Vagina (tissue), 2 donors: ENCODE measurements at regions not wholly inside any gene's neighbourhood (a gene's known extent, or its start where the extent isn't known, plus 50 kb on each side); places are given as distances from the start of the nearest gene placed in this dataset.

ENCODE experiments used
- POLR2A ChIP-seq, 2 donors: fragments of 450-650 bp; IDR thresholded peaks; one replicate each; pipeline ENCODE4 v1.6.1; 2017; ENCODE audit warnings: antibody characterized with exemption in 2 of 2, mild to moderate bottlenecking in 2 of 2, moderate library complexity in 2 of 2
- POLR2AphosphoS5 ChIP-seq, 2 donors: sonication (generic); formaldehyde crosslinking; IDR thresholded peaks; one replicate each; pipeline ENCODE4 v1.9.0; 2017; ENCODE audit warnings: antibody characterized with exemption in 2 of 2, mild to moderate bottlenecking in 2 of 2, low read depth in 1 of 2; ENCODE audit not compliant: insufficient read depth in 1 of 2

- TF ChIP-seq POLR2A (IDR thresholded peaks at IDR 0.05) (no peak), POLR2AphosphoS5 (IDR thresholded peaks at IDR 0.05; ENCODE audit: insufficient read depth in 1 of 2, low read depth in 1 of 2) (no peak)
Measured at GRCh38 chr3:80055306-80055705, 287.5 kb upstream of the ROBO1 start.
